Epithelial cell of esophagus (primary cell): ENCODE measurements at regions not wholly inside any gene's neighbourhood (a gene's known extent, or its start where the extent isn't known, plus 50 kb on each side); places are given as distances from the start of the nearest gene placed in this dataset.

Experiments
- DNase-seq: peaks from one replicate; pipeline ENCODE4 v3.0.0; 2010; ENCODE audit warnings: low read depth
- H3K4me3 ChIP-seq: 2 replicates; pipeline ENCODE4 v1.5.1; 2011; ENCODE audit warnings: mild to moderate bottlenecking, low read length, control low read depth
- CTCF ChIP-seq: IDR thresholded peaks from 2 replicates; pipeline ENCODE4 v1.5.1; 2011; ENCODE audit warnings: low read depth, mild to moderate bottlenecking, low read length, control low read depth, inconsistent platforms; ENCODE audit not compliant: insufficient read depth; ENCODE audit errors: missing control alignments

- no peak for TF ChIP-seq CTCF
- no peak overlapping the region for H3K4me3 ChIP-seq
These were observed 164.1 kb downstream of the SEC14L1 start for GRCh38 chr17:77304746-77305473.

GRCh38 chr17:77306048-77306789 is 165.4 kb downstream of the SEC14L1 start:
- TF ChIP-seq CTCF: no peak
- no peak overlapping the region for H3K4me3 ChIP-seq
- peak; percentile 92 for DNase-seq

More at GRCh38 chr17:77304746-77305473, 164.1 kb downstream of the SEC14L1 start:
- DNase-seq: no peak

- DNase-seq: no peak
- TF ChIP-seq CTCF: no peak
- H3K4me3 ChIP-seq: no peak overlapping the region
These were observed 166.2 kb downstream of the SEC14L1 start for GRCh38 chr17:77306790-77307478.

- TF ChIP-seq CTCF: no peak
- DNase-seq: no peak
- H3K4me3 ChIP-seq: no peak overlapping the region
These were observed 166.9 kb downstream of the SEC14L1 start for GRCh38 chr17:77307479-77308198.

GRCh38 chr17:77308861-77309726 is 168.3 kb downstream of the SEC14L1 start:
- no peak overlapping the region for H3K4me3 ChIP-seq
- no peak for DNase-seq
- TF ChIP-seq CTCF: no peak

- DNase-seq: no peak
- no peak overlapping the region for H3K4me3 ChIP-seq
- TF ChIP-seq CTCF: no peak
These were observed 169.6 kb downstream of the SEC14L1 start for GRCh38 chr17:77310336-77310735.
